Upper lobe of left lung (tissue), 4 donors: ENCODE measurements at regions not wholly inside any gene's neighbourhood (a gene's known extent, or its start where the extent isn't known, plus 50 kb on each side); places are given as distances from the start of the nearest gene placed in this dataset.

Source experiments
- EP300 ChIP-seq, 4 donors: sonication (generic); formaldehyde crosslinking; IDR thresholded peaks; one replicate each; pipeline ENCODE4 v1.5.1; 2017; ENCODE audit warnings: antibody characterized with exemption in 4 of 4, control low read depth in 2 of 4
- POLR2A ChIP-seq, 4 donors: fragments of 450-650 bp; IDR thresholded peaks; one replicate each; pipeline ENCODE4 v1.5.1; 2016 to 2017; ENCODE audit warnings: antibody characterized with exemption in 4 of 4, mild to moderate bottlenecking in 2 of 4
- POLR2AphosphoS5 ChIP-seq, 2 donors: sonication (generic); formaldehyde crosslinking; IDR thresholded peaks; one replicate each; pipeline ENCODE4 v1.5.1; 2017; ENCODE audit warnings: antibody characterized with exemption in 2 of 2
- TF ChIP-seq, protein P1 (sequence below), 6 experiments: fragments of 450-650 bp in 4 of 6; fragments of 200-600 bp in 2 of 6; sonication (generic) in 2 of 6; IDR thresholded peaks; one replicate each; pipeline ENCODE4 v1.5.1; 2016 to 2019; ENCODE audit warnings: antibody characterized with exemption in 6 of 6

- TF ChIP-seq POLR2A (IDR thresholded peaks at IDR 0.05) = no peak
- no peak for TF ChIP-seq POLR2AphosphoS5 (IDR thresholded peaks at IDR 0.05)
- no peak for TF ChIP-seq EP300 (IDR thresholded peaks at IDR 0.05)
- TF ChIP-seq, protein P1, sequence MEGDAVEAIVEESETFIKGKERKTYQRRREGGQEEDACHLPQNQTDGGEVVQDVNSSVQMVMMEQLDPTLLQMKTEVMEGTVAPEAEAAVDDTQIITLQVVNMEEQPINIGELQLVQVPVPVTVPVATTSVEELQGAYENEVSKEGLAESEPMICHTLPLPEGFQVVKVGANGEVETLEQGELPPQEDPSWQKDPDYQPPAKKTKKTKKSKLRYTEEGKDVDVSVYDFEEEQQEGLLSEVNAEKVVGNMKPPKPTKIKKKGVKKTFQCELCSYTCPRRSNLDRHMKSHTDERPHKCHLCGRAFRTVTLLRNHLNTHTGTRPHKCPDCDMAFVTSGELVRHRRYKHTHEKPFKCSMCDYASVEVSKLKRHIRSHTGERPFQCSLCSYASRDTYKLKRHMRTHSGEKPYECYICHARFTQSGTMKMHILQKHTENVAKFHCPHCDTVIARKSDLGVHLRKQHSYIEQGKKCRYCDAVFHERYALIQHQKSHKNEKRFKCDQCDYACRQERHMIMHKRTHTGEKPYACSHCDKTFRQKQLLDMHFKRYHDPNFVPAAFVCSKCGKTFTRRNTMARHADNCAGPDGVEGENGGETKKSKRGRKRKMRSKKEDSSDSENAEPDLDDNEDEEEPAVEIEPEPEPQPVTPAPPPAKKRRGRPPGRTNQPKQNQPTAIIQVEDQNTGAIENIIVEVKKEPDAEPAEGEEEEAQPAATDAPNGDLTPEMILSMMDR (IDR thresholded peaks at IDR 0.05) = no peak
Observed at GRCh38 chr1:59072583-59072947, 224.3 kb upstream of the FGGY start.
